Testis (tissue), 2 donors: ENCODE measurements at regions not wholly inside any gene's neighbourhood (a gene's known extent, or its start where the extent isn't known, plus 50 kb on each side); places are given as distances from the start of the nearest gene placed in this dataset.

Experiments
- CTCF ChIP-seq, 3 experiments: fragments of 450-650 bp in 2 of 3; fragments of 200-600 bp in 1 of 3; sonication (generic) in 1 of 3; IDR thresholded peaks; one replicate each; pipeline ENCODE4 v1.5.1; 2016 to 2019; ENCODE audit warnings: antibody characterized with exemption in 3 of 3, mild to moderate bottlenecking in 2 of 3, moderate library complexity in 1 of 3
- POLR2A ChIP-seq: fragments of 450-650 bp; IDR thresholded peaks from one replicate; pipeline ENCODE4 v1.6.1; 2017; ENCODE audit warnings: antibody characterized with exemption, mild to moderate bottlenecking, moderate library complexity

GRCh38 chr21:28763809-28764418 lies 228.8 kb downstream of the LTN1 start:
- no peak for TF ChIP-seq CTCF (IDR thresholded peaks at IDR 0.05)
- TF ChIP-seq POLR2A, result no peak
